DMS53 treated with DMSO at 0.1 percent for 48 hours (cell line): ENCODE measurements at regions not wholly inside any gene's neighbourhood (a gene's known extent, or its start where the extent isn't known, plus 50 kb on each side); places are given as distances from the start of the nearest gene placed in this dataset.
A peak's percentile ranks its signal among the peaks of the same experiment; 100 is the strongest.

Source experiments
- DNase-seq: peaks from one replicate; lab custom pipeline; 2025; ENCODE audit not compliant: unreplicated experiment; lab: John Stamatoyannopoulos, UW

- no peak for DNase-seq
Observed at GRCh38 chr2:16019060-16019480, 78.7 kb downstream of the MYCN start.

GRCh38 chr2:16018277-16019059 lies 78.1 kb downstream of the MYCN start:
- no peak for DNase-seq

GRCh38 chr2:16016282-16016681 lies 75.9 kb downstream of the MYCN start:
- DNase-seq: no peak

GRCh38 chr2:16015903-16016265 lies 75.5 kb downstream of the MYCN start:
- DNase-seq: no peak

- DNase-seq: no peak
Observed at GRCh38 chr2:16015210-16015902, 75.0 kb downstream of the MYCN start.

GRCh38 chr2:16014802-16015201 lies 74.5 kb downstream of the MYCN start:
- no peak for DNase-seq

GRCh38 chr2:16014041-16014787 lies 73.9 kb downstream of the MYCN start:
- DNase-seq: peak; percentile 48

GRCh38 chr2:16013359-16013911 lies 73.1 kb downstream of the MYCN start:
- DNase-seq: peak; percentile 57

GRCh38 chr2:16012626-16013358 lies 72.4 kb downstream of the MYCN start:
- DNase-seq: peak; percentile 78

- no peak for DNase-seq
Observed at GRCh38 chr2:16012029-16012596, 71.8 kb downstream of the MYCN start.

- no peak for DNase-seq
Observed at GRCh38 chr2:16011621-16011960, 71.2 kb downstream of the MYCN start.

GRCh38 chr2:16010951-16011620 lies 70.7 kb downstream of the MYCN start:
- DNase-seq: no peak

GRCh38 chr2:16010011-16010410 lies 69.7 kb downstream of the MYCN start:
- DNase-seq: no peak

- no peak for DNase-seq
Observed at GRCh38 chr2:16009560-16009959, 69.2 kb downstream of the MYCN start.

- DNase-seq: no peak
Observed at GRCh38 chr2:16008856-16009255, 68.5 kb downstream of the MYCN start.

- no peak for DNase-seq
Observed at GRCh38 chr2:16008331-16008850, 68.0 kb downstream of the MYCN start.

- no peak for DNase-seq
Observed at GRCh38 chr2:16007167-16007934, 67.0 kb downstream of the MYCN start.

GRCh38 chr2:16006537-16007166 lies 66.3 kb downstream of the MYCN start:
- peak; percentile 8 for DNase-seq
